ENCODE measurements at regions not wholly inside any gene's neighbourhood (a gene's known extent, or its start where the extent isn't known, plus 50 kb on each side); places are given as distances from the start of the nearest gene placed in this dataset.
A peak's percentile ranks its signal among the peaks of the same experiment; 100 is the strongest.

- Mint-ChIP-seq H3K36me3 (ENCODE audit: low read depth) (peaks cover 3% of the 10 kb centered on the region), H3K4me1 (ENCODE audit: low read depth) (no peaks in the 10 kb centered on the region), H3K27me3 (ENCODE audit: insufficient read depth) (no peaks in the 10 kb centered on the region), H3K27ac (no peak overlapping the region), H3K9me3 (no peaks in the 10 kb centered on the region), H3K4me3 (no peak overlapping the region)
- intact Hi-C loops (cut with micrococcal nuclease), result no loop called here
- no peak for DNase-seq (ENCODE audit: low spot score)
Observed at GRCh38 chr12:124508381-124509079, 58.9 kb downstream of the NCOR2 start.

DNA sequence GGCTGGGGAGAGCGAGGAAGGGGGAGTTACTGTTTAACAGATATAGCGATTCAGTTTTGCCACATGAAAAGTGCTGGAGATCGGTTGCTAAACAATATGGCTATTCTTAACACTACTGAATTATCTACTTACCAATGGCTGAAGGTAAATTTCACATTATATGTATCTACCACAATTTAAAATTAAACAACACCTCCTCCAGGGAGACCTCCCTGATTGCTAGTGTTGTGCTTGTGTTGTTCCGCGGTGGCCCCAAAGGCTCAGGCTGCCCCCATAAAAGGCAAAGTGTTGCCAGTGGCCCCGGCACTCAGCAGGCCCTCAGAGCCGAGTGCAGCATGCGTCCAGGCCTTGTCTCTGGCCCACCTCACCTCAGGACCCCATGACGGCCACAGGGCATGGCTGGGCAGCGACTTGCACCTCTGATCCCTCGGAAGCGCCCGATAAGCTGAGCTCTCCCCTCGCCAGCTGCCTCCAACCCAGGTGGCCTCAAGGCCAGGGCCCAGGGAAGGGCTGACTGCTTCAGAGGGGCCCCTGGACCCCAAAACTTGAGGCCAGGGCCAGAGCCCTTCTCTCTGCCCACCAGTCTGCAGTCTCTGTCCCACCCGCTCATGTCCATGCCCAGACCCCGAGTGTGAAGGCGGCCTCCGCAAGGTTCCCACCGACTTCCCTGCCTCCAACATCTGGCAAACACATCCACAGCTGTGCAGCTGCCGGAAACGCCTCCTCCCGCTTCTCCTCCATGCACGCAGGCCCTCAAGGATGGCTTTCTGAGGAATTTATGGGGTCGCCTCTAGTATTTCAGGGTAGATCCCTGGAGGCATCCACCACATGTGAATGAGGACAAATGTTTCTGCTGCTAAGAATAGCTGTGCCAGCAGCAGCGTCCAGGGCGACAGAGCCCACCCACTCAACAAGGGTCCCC is 60.0 kb downstream of the NCOR2 start:
- peaks cover 3% of the 10 kb centered on the region for H3K36me3 Mint-ChIP-seq (ENCODE audit: low read depth)
- no peaks in the 10 kb centered on the region for H3K4me1 Mint-ChIP-seq (ENCODE audit: low read depth)
- no peak overlapping the region for H3K27ac Mint-ChIP-seq
- no peaks in the 10 kb centered on the region for H3K9me3 Mint-ChIP-seq
- intact Hi-C loops (cut with micrococcal nuclease), result no loop called here
- no peak overlapping the region for H3K4me3 Mint-ChIP-seq
- no peak for DNase-seq (ENCODE audit: low spot score)
- no peaks in the 10 kb centered on the region for H3K27me3 Mint-ChIP-seq (ENCODE audit: insufficient read depth)

GRCh38 chr12:124506832-124507153 is 60.6 kb downstream of the NCOR2 start:
- Mint-ChIP-seq H3K9me3 (no peaks in the 10 kb centered on the region), H3K27ac (no peak overlapping the region), H3K4me3 (no peak overlapping the region), H3K27me3 (ENCODE audit: insufficient read depth) (no peaks in the 10 kb centered on the region), H3K36me3 (ENCODE audit: low read depth) (peaks cover 1% of the 10 kb centered on the region), H3K4me1 (ENCODE audit: low read depth) (no peaks in the 10 kb centered on the region)
- no peak for DNase-seq (ENCODE audit: low spot score)
- intact Hi-C loops (cut with micrococcal nuclease), result no loop called here

DNA sequence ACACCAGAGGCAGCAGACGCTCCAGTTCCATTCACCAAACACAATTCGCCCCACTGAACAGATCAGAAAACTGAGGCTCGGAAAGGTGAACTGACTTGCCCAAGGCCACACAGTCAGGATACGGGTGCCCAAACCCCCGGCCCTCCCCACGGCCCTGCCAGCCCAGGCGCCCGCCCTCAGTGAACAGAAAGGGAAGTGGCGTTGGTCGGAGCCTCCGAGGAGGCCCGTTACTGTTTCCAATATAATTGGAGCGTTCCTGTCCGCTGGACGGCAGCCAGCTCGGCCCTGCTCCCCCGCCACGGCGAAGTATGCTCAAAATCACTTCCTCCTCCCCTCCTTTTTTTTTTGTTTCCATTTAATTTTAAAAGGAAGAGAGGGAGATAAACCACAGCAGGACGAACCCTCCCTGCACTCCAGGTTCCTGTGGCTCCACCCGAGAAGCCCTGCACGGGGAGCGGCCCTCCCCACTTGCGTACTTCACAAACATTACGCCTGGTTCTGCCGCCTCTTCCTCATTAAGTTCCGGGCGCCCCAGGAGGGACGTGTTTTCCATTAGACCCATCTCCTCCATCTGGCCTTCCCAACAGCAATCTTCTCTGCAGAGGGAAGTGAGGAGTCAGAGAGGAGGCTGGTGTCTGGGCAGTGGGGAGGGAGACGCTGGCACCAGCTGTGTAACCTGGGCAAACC is 61.1 kb downstream of the NCOR2 start:
- H3K4me3 Mint-ChIP-seq, result no peak overlapping the region
- no peak for DNase-seq (ENCODE audit: low spot score)
- H3K36me3 Mint-ChIP-seq (ENCODE audit: low read depth), result peaks cover 1% of the 10 kb centered on the region
- H3K27ac Mint-ChIP-seq, result no peak overlapping the region
- no peaks in the 10 kb centered on the region for H3K27me3 Mint-ChIP-seq (ENCODE audit: insufficient read depth)
- H3K9me3 Mint-ChIP-seq, result no peaks in the 10 kb centered on the region
- intact Hi-C loops (cut with micrococcal nuclease), result no loop called here
- peaks cover 4% of the 10 kb centered on the region for H3K4me1 Mint-ChIP-seq (ENCODE audit: low read depth)

DNA sequence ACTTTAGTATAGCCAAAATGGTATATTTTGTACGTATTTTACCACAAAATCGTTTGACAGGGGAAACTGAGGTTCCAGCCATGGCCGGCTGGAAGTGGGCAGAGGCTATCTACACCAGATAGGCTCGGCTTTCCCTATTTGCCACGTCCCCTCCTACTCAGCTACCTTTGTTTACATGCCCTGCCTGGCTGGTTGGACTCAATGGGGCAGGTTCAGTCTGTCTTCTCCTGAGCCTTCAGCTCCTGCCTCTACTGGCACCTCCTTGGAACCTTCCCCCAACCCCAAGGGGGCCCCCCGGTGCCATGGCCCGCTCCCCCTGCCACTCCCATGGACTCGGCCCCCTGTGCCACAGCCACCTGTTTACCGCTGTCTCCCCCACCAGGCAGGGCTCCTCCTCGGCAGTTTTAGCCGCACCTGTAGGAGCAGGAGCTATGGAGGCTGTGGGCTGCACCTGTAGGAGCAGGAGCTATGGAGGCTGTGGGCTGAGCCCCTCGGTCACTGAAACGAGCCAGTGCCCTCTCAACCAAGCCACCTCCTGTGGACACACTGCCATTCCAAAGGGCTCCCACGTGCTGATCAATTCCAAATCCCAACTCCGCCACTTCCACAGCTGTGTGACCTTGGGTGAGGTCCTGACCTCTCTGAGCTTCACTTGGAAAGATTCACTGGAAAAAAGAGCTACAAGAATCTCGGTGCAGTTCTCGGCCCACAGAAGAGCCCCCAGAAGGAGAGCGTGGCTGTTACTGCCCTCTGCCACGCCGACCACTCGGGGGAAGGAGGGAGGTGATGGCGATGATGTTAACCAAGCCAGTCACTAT is 62.2 kb downstream of the NCOR2 start:
- no peak for DNase-seq (ENCODE audit: low spot score)
- intact Hi-C loops (cut with micrococcal nuclease), result no loop called here
- no peak overlapping the region for H3K27ac Mint-ChIP-seq
- no peaks in the 10 kb centered on the region for H3K9me3 Mint-ChIP-seq
- no peak overlapping the region for H3K4me3 Mint-ChIP-seq
- no peaks in the 10 kb centered on the region for H3K27me3 Mint-ChIP-seq (ENCODE audit: insufficient read depth)
- H3K36me3 Mint-ChIP-seq (ENCODE audit: low read depth), result peaks cover 1% of the 10 kb centered on the region
- H3K4me1 Mint-ChIP-seq (ENCODE audit: low read depth), result peaks cover 5% of the 10 kb centered on the region

DNA sequence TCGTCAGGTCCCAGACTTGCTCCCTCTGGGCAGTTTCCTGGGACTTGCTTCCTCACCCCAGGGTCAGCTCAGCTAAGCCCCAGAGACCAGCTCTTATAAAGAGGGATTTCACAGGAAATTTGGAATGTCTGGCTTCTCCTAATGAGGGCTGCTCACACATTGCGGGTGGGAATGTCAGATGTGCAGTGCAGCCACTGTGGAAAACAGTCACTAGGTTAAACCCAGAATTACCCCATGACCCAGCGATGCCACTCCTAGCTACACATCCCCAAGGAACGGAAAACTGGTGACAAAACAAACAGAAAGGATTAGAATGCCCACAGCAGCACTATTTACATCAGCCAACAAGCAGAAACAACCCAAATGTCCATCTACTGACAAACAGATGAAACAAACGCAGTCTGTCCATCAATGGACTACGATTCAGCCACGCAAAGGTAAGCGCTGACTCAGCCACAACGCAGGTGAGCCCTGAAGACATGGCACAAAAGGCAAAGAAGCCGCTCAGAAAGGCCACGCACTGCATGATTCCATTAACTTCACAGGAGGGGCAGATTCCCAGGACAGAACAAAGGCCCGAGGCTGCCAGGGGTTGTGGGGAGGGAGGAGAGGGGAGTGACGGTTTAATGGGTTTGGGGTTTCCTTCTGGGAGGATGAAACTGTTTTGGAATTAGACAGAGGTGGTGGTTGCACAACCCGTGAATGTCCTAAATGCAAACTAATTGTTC is 63.0 kb downstream of the NCOR2 start:
- intact Hi-C loops (cut with micrococcal nuclease), result no loop called here
- DNase-seq (ENCODE audit: low spot score), result no peak
- H3K27me3 Mint-ChIP-seq (ENCODE audit: insufficient read depth), result no peaks in the 10 kb centered on the region
- H3K27ac Mint-ChIP-seq, result no peak overlapping the region
- no peaks in the 10 kb centered on the region for H3K9me3 Mint-ChIP-seq
- H3K36me3 Mint-ChIP-seq (ENCODE audit: low read depth), result peaks cover 1% of the 10 kb centered on the region
- peaks cover 5% of the 10 kb centered on the region for H3K4me1 Mint-ChIP-seq (ENCODE audit: low read depth)
- H3K4me3 Mint-ChIP-seq, result no peak overlapping the region

GRCh38 chr12:124503305-124503704 is 64.1 kb downstream of the NCOR2 start:
- intact Hi-C loops (cut with micrococcal nuclease), result no loop called here
- H3K27me3 Mint-ChIP-seq (ENCODE audit: insufficient read depth), result no peaks in the 10 kb centered on the region
- H3K27ac Mint-ChIP-seq, result no peak overlapping the region
- peaks cover 1% of the 10 kb centered on the region for H3K36me3 Mint-ChIP-seq (ENCODE audit: low read depth)
- H3K4me3 Mint-ChIP-seq, result no peak overlapping the region
- no peak for DNase-seq (ENCODE audit: low spot score)
- H3K4me1 Mint-ChIP-seq (ENCODE audit: low read depth), result peaks cover 5% of the 10 kb centered on the region
- H3K9me3 Mint-ChIP-seq, result no peaks in the 10 kb centered on the region

DNA sequence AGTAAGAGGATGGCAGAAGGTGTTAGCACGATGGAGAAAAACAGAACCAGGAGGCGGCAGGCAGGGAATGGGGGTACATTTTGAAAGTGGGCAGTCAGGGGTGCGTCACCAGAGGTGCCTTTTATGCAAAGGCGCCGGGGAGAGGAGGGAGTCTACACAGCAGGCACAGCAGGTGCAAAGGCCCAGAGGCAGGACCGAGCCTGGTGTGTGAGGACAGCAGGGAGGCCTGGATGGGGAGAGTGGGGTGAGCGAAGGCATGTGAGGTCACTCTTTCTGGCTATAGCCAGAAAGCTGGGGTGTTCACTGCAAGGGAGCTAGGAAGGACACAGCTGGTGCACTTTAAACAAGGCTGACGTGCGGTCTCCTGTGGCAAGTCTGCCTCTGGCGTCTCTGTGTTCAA is 65.0 kb downstream of the NCOR2 start:
- H3K9me3 Mint-ChIP-seq, result no peaks in the 10 kb centered on the region
- no peaks in the 10 kb centered on the region for H3K27me3 Mint-ChIP-seq (ENCODE audit: insufficient read depth)
- DNase-seq (ENCODE audit: low spot score), result no peak
- no peak overlapping the region for H3K4me3 Mint-ChIP-seq
- peaks cover 5% of the 10 kb centered on the region for H3K4me1 Mint-ChIP-seq (ENCODE audit: low read depth)
- H3K27ac Mint-ChIP-seq, result no peak overlapping the region
- intact Hi-C loops (cut with micrococcal nuclease), result no loop called here
- H3K36me3 Mint-ChIP-seq (ENCODE audit: low read depth), result peaks cover 1% of the 10 kb centered on the region

- intact Hi-C loops (cut with micrococcal nuclease), result no loop called here
- Mint-ChIP-seq H3K36me3 (ENCODE audit: low read depth) (no peaks in the 10 kb centered on the region), H3K4me3 (no peak overlapping the region), H3K27me3 (ENCODE audit: insufficient read depth) (no peaks in the 10 kb centered on the region), H3K27ac (peak overlapping the region; percentile 23), H3K4me1 (ENCODE audit: low read depth) (peaks cover 5% of the 10 kb centered on the region), H3K9me3 (no peaks in the 10 kb centered on the region)
- DNase-seq (ENCODE audit: low spot score), result no peak
Observed at GRCh38 chr12:124501827-124502226, 65.6 kb downstream of the NCOR2 start.

GRCh38 chr12:124501112-124501561 is 66.3 kb downstream of the NCOR2 start:
- H3K4me1 Mint-ChIP-seq (ENCODE audit: low read depth), result peaks cover 5% of the 10 kb centered on the region
- DNase-seq (ENCODE audit: low spot score), result no peak
- H3K4me3 Mint-ChIP-seq, result no peak overlapping the region
- intact Hi-C loops (cut with micrococcal nuclease), result no loop called here
- no peaks in the 10 kb centered on the region for H3K27me3 Mint-ChIP-seq (ENCODE audit: insufficient read depth)
- no peaks in the 10 kb centered on the region for H3K9me3 Mint-ChIP-seq
- peak overlapping the region; percentile 23 for H3K27ac Mint-ChIP-seq
- no peaks in the 10 kb centered on the region for H3K36me3 Mint-ChIP-seq (ENCODE audit: low read depth)

DNA sequence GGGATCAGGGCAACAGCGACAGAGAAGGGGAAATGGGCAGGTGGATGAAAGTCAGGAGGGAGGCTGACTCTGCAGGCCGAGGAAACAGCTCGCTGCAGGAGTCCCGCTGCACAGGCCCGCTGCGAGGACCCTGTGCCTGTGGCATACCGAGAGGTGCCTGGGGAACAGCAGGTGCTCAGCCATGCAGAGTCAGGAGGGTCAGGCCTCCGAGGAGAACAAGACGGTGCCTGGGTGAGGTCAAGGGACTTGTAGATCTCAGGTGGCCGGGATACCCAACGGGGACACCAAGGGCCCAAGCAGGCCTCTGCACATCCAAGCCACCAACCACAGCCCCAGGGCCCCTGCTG is 67.5 kb downstream of the NCOR2 start:
- Mint-ChIP-seq H3K36me3 (ENCODE audit: low read depth) (no peaks in the 10 kb centered on the region), H3K9me3 (no peaks in the 10 kb centered on the region), H3K4me3 (no peak overlapping the region), H3K4me1 (ENCODE audit: low read depth) (peaks cover 9% of the 10 kb centered on the region), H3K27ac (no peak overlapping the region), H3K27me3 (ENCODE audit: insufficient read depth) (no peaks in the 10 kb centered on the region)
- intact Hi-C loops (cut with micrococcal nuclease), result no loop called here
- no peak for DNase-seq (ENCODE audit: low spot score)

DNA sequence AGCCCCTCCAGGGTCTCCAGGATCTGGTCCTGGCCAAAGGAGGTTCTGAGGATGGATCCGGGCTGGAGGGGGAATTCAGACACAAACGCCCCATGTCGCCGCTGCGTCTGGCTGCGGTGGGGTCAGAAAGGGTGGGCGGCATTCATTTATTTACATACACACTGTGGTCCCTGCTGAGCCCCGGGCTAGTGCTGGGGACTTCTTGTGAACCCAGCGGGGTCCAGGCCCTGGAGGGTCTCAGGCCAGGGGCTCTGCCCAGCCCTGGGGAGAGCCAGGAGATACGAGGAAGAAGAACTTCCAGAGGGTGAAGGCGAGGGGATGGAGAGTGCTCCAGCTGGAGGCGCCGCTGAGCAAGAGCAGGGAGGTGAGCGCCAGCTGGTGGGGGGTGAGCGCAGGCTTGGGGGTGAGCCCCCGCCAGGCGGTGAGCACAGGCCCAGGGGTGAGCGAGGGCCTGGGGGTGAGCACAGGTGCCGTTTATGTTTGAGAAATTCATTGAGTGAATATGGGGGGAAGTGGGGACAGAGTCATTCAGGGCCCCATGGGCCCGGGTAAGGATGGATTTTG is 68.1 kb downstream of the NCOR2 start:
- no peaks in the 10 kb centered on the region for H3K36me3 Mint-ChIP-seq (ENCODE audit: low read depth)
- H3K27me3 Mint-ChIP-seq (ENCODE audit: insufficient read depth), result no peaks in the 10 kb centered on the region
- intact Hi-C loops (cut with micrococcal nuclease), result no loop called here
- no peaks in the 10 kb centered on the region for H3K9me3 Mint-ChIP-seq
- no peak overlapping the region for H3K4me3 Mint-ChIP-seq
- H3K27ac Mint-ChIP-seq, result no peak overlapping the region
- H3K4me1 Mint-ChIP-seq (ENCODE audit: low read depth), result peaks cover 13% of the 10 kb centered on the region
- DNase-seq (ENCODE audit: low spot score), result no peak
